ENCODE measurements at regions not wholly inside any gene's neighbourhood (a gene's known extent, or its start where the extent isn't known, plus 50 kb on each side); places are given as distances from the start of the nearest gene placed in this dataset.

GRCh38 chr21:28522014-28522799 is 470.5 kb downstream of the LTN1 start:
- H3K27me3 ChIP-seq (ENCODE audit: control insufficient read depth in 3 of 3, insufficient read depth in 3 of 3, low read length in 3 of 3) = no peaks in the 10 kb centered on the region
- no peaks in the 10 kb centered on the region for H3K9me3 ChIP-seq (ENCODE audit: control insufficient read depth in 2 of 2, insufficient read depth in 1 of 2, low read depth in 1 of 2, low read length in 1 of 2)
- no peaks in the 10 kb centered on the region for H3K36me3 ChIP-seq (ENCODE audit: control insufficient read depth in 3 of 3, insufficient read depth in 2 of 3, low read depth in 1 of 3, low read length in 3 of 3)
- WGBS, 3 donors = 41 to 45% (median 43%) methylated on average over 9 of the region's 9 CpGs
- H3K4me1 ChIP-seq (ENCODE audit: control insufficient read depth in 3 of 3, insufficient read depth in 2 of 3, low read depth in 1 of 3, low read length in 2 of 3) = peaks cover 0 to 2% (median 0%) of the 10 kb centered on the region in 3 donors
- no peak overlapping the region for H3K4me3 ChIP-seq (ENCODE audit: low read depth in 1 of 3, low read length in 3 of 3)
- DNase-seq = peak; percentile 6 to 54
- FAIRE-seq = no peak
- H3K27ac ChIP-seq (ENCODE audit: low read depth in 1 of 3, low read length in 2 of 3) = no peak overlapping the region

DNA sequence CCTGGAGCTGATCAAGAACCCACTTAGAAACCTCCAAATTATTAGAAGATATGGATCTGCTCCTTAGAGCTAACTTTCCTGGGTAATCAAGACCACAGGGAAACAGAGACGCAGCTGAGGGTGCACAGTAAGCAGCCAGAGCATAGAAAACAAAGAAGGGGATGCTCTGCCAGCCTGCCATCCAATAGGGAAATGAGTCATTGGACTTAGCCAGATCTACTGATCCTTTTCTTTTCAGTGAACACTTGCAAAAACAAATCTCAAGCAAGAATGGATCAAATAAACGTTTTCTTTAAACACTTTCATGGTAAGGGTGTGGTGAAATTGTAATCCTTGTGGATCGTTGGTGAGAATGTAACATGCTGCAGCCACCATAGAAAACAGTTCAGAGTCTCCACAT is 474.0 kb downstream of the LTN1 start:
- FAIRE-seq (no peak), DNase-seq (no peak)
- H3K36me3 ChIP-seq (ENCODE audit: control insufficient read depth in 3 of 3, insufficient read depth in 2 of 3, low read depth in 1 of 3, low read length in 3 of 3) = no peaks in the 10 kb centered on the region
- H3K27ac ChIP-seq (ENCODE audit: low read depth in 1 of 3, low read length in 2 of 3) = no peak overlapping the region
- H3K4me3 ChIP-seq (ENCODE audit: low read depth in 1 of 3, low read length in 3 of 3) = no peak overlapping the region
- no peaks in the 10 kb centered on the region for H3K9me3 ChIP-seq (ENCODE audit: control insufficient read depth in 2 of 2, insufficient read depth in 1 of 2, low read depth in 1 of 2, low read length in 1 of 2)
- 61 to 70% (median 68%) methylated on average over 3 of the region's 3 CpGs for WGBS, 3 donors
- peaks cover 0 to 4% (median 0%) of the 10 kb centered on the region in 3 donors for H3K4me1 ChIP-seq (ENCODE audit: control insufficient read depth in 3 of 3, insufficient read depth in 2 of 3, low read depth in 1 of 3, low read length in 2 of 3)
- no peaks in the 10 kb centered on the region for H3K27me3 ChIP-seq (ENCODE audit: control insufficient read depth in 3 of 3, insufficient read depth in 3 of 3, low read length in 3 of 3)

DNA sequence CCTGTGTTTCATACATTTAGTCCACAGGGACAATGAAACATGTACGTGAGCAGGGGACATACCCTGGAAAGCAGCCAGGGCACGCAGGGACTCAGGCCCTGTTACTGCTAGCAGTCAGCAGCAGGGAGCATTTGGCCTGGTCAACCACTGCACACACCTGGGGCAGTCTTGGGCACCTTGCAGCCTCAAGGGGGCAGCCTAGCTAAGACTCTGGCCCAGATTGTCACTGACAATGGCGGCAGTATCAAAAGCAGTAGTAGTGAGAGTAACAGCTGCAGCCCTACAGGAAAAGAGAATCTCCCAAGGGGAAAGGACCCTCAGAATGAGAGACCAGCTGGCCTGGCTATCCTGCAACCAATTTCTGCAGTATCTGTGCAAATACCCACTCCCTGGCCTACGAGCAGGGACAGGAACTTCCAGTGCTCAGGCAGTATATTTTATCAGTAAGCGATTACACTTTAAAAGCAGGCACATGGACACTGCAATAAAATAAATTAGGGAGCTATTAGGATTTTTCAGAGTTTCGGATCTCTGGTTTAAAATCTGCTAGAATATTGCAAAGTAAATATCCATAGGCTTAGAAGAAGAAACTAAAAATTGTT is 475.6 kb downstream of the LTN1 start:
- Histone ChIP-seq H3K36me3 (ENCODE audit: control insufficient read depth in 3 of 3, insufficient read depth in 2 of 3, low read depth in 1 of 3, low read length in 3 of 3) (no peaks in the 10 kb centered on the region), H3K4me1 (ENCODE audit: control insufficient read depth in 3 of 3, insufficient read depth in 2 of 3, low read depth in 1 of 3, low read length in 2 of 3) (peaks cover 0 to 4% (median 0%) of the 10 kb centered on the region in 3 donors), H3K9me3 (ENCODE audit: control insufficient read depth in 2 of 2, insufficient read depth in 1 of 2, low read depth in 1 of 2, low read length in 1 of 2) (no peaks in the 10 kb centered on the region), H3K27me3 (ENCODE audit: control insufficient read depth in 3 of 3, insufficient read depth in 3 of 3, low read length in 3 of 3) (no peaks in the 10 kb centered on the region), H3K4me3 (ENCODE audit: low read depth in 1 of 3, low read length in 3 of 3) (no peak overlapping the region), H3K27ac (ENCODE audit: low read depth in 1 of 3, low read length in 2 of 3) (no peak overlapping the region)
- peak; percentile 74 to 75 for DNase-seq
- WGBS, 3 donors = 13 to 38% (median 15%) methylated on average over 6 of the region's 6 CpGs
- no peak for FAIRE-seq

- no peaks in the 10 kb centered on the region for H3K36me3 ChIP-seq (ENCODE audit: control insufficient read depth in 3 of 3, insufficient read depth in 2 of 3, low read depth in 1 of 3, low read length in 3 of 3)
- 75 to 85% (median 77%) methylated on average over 1 of the region's 1 CpG for WGBS, 3 donors
- no peaks in the 10 kb centered on the region for H3K27me3 ChIP-seq (ENCODE audit: control insufficient read depth in 3 of 3, insufficient read depth in 3 of 3, low read length in 3 of 3)
- no peaks in the 10 kb centered on the region for H3K9me3 ChIP-seq (ENCODE audit: control insufficient read depth in 2 of 2, insufficient read depth in 1 of 2, low read depth in 1 of 2, low read length in 1 of 2)
- FAIRE-seq (no peak), DNase-seq (no peak)
- H3K27ac ChIP-seq (ENCODE audit: low read depth in 1 of 3, low read length in 2 of 3) = no peak overlapping the region
- peaks cover 0 to 4% (median 0%) of the 10 kb centered on the region in 3 donors for H3K4me1 ChIP-seq (ENCODE audit: control insufficient read depth in 3 of 3, insufficient read depth in 2 of 3, low read depth in 1 of 3, low read length in 2 of 3)
- no peak overlapping the region for H3K4me3 ChIP-seq (ENCODE audit: low read depth in 1 of 3, low read length in 3 of 3)
These were observed 476.7 kb downstream of the LTN1 start for GRCh38 chr21:28516021-28516420.

GRCh38 chr21:28513428-28513827 is 479.2 kb downstream of the LTN1 start:
- H3K4me1 ChIP-seq (ENCODE audit: control insufficient read depth in 3 of 3, insufficient read depth in 2 of 3, low read depth in 1 of 3, low read length in 2 of 3) = peaks cover 0 to 4% (median 0%) of the 10 kb centered on the region in 3 donors
- DNase-seq (peak in 1 of 2 donors; percentile 17), FAIRE-seq (no peak)
- peaks cover 0 to 4% of the 10 kb centered on the region in 2 donors for H3K9me3 ChIP-seq (ENCODE audit: control insufficient read depth in 2 of 2, insufficient read depth in 1 of 2, low read depth in 1 of 2, low read length in 1 of 2)
- H3K4me3 ChIP-seq (ENCODE audit: low read depth in 1 of 3, low read length in 3 of 3) = no peak overlapping the region
- no peaks in the 10 kb centered on the region for H3K27me3 ChIP-seq (ENCODE audit: control insufficient read depth in 3 of 3, insufficient read depth in 3 of 3, low read length in 3 of 3)
- no peak overlapping the region for H3K27ac ChIP-seq (ENCODE audit: low read depth in 1 of 3, low read length in 2 of 3)
- WGBS, 3 donors = 42 to 54% (median 43%) methylated on average over 1 of the region's 1 CpG
- no peaks in the 10 kb centered on the region for H3K36me3 ChIP-seq (ENCODE audit: control insufficient read depth in 3 of 3, insufficient read depth in 2 of 3, low read depth in 1 of 3, low read length in 3 of 3)

- no peaks in the 10 kb centered on the region for H3K27me3 ChIP-seq (ENCODE audit: control insufficient read depth in 3 of 3, insufficient read depth in 3 of 3, low read length in 3 of 3)
- FAIRE-seq (no peak), DNase-seq (no peak)
- no peaks in the 10 kb centered on the region for H3K4me1 ChIP-seq (ENCODE audit: control insufficient read depth in 3 of 3, insufficient read depth in 2 of 3, low read depth in 1 of 3, low read length in 2 of 3)
- H3K27ac ChIP-seq (ENCODE audit: low read depth in 1 of 3, low read length in 2 of 3) = no peak overlapping the region
- H3K36me3 ChIP-seq (ENCODE audit: control insufficient read depth in 3 of 3, insufficient read depth in 2 of 3, low read depth in 1 of 3, low read length in 3 of 3) = no peaks in the 10 kb centered on the region
- WGBS, 3 donors = 46 to 51% (median 48%) methylated on average over 3 of the region's 3 CpGs
- peaks cover 0 to 23% of the 10 kb centered on the region in 2 donors for H3K9me3 ChIP-seq (ENCODE audit: control insufficient read depth in 2 of 2, insufficient read depth in 1 of 2, low read depth in 1 of 2, low read length in 1 of 2)
- no peak overlapping the region for H3K4me3 ChIP-seq (ENCODE audit: low read depth in 1 of 3, low read length in 3 of 3)
These were observed 483.6 kb downstream of the LTN1 start for GRCh38 chr21:28509031-28509430.

GRCh38 chr21:28508126-28508525 is 484.6 kb downstream of the LTN1 start:
- no peaks in the 10 kb centered on the region for H3K4me1 ChIP-seq (ENCODE audit: control insufficient read depth in 3 of 3, insufficient read depth in 2 of 3, low read depth in 1 of 3, low read length in 2 of 3)
- DNase-seq (no peak), FAIRE-seq (no peak)
- no peaks in the 10 kb centered on the region for H3K27me3 ChIP-seq (ENCODE audit: control insufficient read depth in 3 of 3, insufficient read depth in 3 of 3, low read length in 3 of 3)
- no peak overlapping the region for H3K27ac ChIP-seq (ENCODE audit: low read depth in 1 of 3, low read length in 2 of 3)
- no peaks in the 10 kb centered on the region for H3K36me3 ChIP-seq (ENCODE audit: control insufficient read depth in 3 of 3, insufficient read depth in 2 of 3, low read depth in 1 of 3, low read length in 3 of 3)
- H3K4me3 ChIP-seq (ENCODE audit: low read depth in 1 of 3, low read length in 3 of 3) = no peak overlapping the region
- peaks cover 0 to 23% of the 10 kb centered on the region in 2 donors for H3K9me3 ChIP-seq (ENCODE audit: control insufficient read depth in 2 of 2, insufficient read depth in 1 of 2, low read depth in 1 of 2, low read length in 1 of 2)

GRCh38 chr21:28496517-28496916 is 496.2 kb downstream of the LTN1 start:
- DNase-seq (no peak), FAIRE-seq (no peak)
- no peaks in the 10 kb centered on the region for H3K36me3 ChIP-seq (ENCODE audit: control insufficient read depth in 3 of 3, insufficient read depth in 2 of 3, low read depth in 1 of 3, low read length in 3 of 3)
- no peaks in the 10 kb centered on the region for H3K9me3 ChIP-seq (ENCODE audit: control insufficient read depth in 2 of 2, insufficient read depth in 1 of 2, low read depth in 1 of 2, low read length in 1 of 2)
- H3K27ac ChIP-seq (ENCODE audit: low read depth in 1 of 3, low read length in 2 of 3) = no peak overlapping the region
- peaks cover 0 to 4% (median 0%) of the 10 kb centered on the region in 3 donors for H3K4me1 ChIP-seq (ENCODE audit: control insufficient read depth in 3 of 3, insufficient read depth in 2 of 3, low read depth in 1 of 3, low read length in 2 of 3)
- H3K27me3 ChIP-seq (ENCODE audit: control insufficient read depth in 3 of 3, insufficient read depth in 3 of 3, low read length in 3 of 3) = no peaks in the 10 kb centered on the region
- H3K4me3 ChIP-seq (ENCODE audit: low read depth in 1 of 3, low read length in 3 of 3) = no peak overlapping the region
